ENCODE measurements at regions not wholly inside any gene's neighbourhood (a gene's known extent, or its start where the extent isn't known, plus 50 kb on each side); places are given as distances from the start of the nearest gene placed in this dataset.

- TF ChIP-seq CTCF (conservative IDR thresholded peaks at IDR 0.05) (no peak), ZFX (IDR thresholded peaks at IDR 0.05) (no peak)
Measured at GRCh38 chr9:79809316-79809876, 237.6 kb downstream of the TLE4 start.

All from C4-2B (cell line).